Neural cell (in vitro differentiated cells): ENCODE measurements at regions not wholly inside any gene's neighbourhood (a gene's known extent, or its start where the extent isn't known, plus 50 kb on each side); places are given as distances from the start of the nearest gene placed in this dataset.
"Not testable (repeated sequence)": the region's sequence is repeated elsewhere in the genome, so short reads cannot be mapped to it uniquely, and the experiment has no call there.

Source experiments
- CTCF ChIP-seq: fragments of 450-650 bp; IDR thresholded peaks from 2 replicates; pipeline ENCODE4 v1.5.1; 2014; ENCODE audit warnings: antibody characterized with exemption, mild to moderate bottlenecking, moderate library complexity; ENCODE audit not compliant: poor library complexity, severe bottlenecking
- EP300 ChIP-seq: fragments of 450-650 bp; conservative IDR thresholded peaks from 2 replicates; pipeline ENCODE4 v1.6.1; 2014; ENCODE audit warnings: antibody characterized with exemption, mild to moderate bottlenecking, moderate library complexity; ENCODE audit not compliant: poor library complexity, severe bottlenecking
- EZH2 ChIP-seq: fragments of 200-600, 300-800 bp; shearing (Covaris generic), sonication (generic); IDR thresholded peaks from 2 replicates; pipeline ENCODE4 v1.6.1; 2014; ENCODE audit warnings: antibody characterized with exemption, low read length, borderline replicate concordance, mild to moderate bottlenecking; ENCODE audit not compliant: insufficient read depth, poor library complexity, severe bottlenecking
- MXI1 ChIP-seq: fragments of 450-650 bp; conservative IDR thresholded peaks from 2 replicates; pipeline ENCODE4 v1.6.1; 2014; ENCODE audit warnings: antibody characterized with exemption, mild to moderate bottlenecking; ENCODE audit not compliant: poor library complexity, severe bottlenecking
- POLR2AphosphoS5 ChIP-seq: IDR thresholded peaks from 2 replicates; pipeline ENCODE4 v1.6.1; 2012
- RAD21 ChIP-seq: fragments of 450-650 bp; conservative IDR thresholded peaks from 2 replicates; pipeline ENCODE4 v1.6.1; 2014; ENCODE audit warnings: antibody characterized with exemption, mild to moderate bottlenecking, moderate library complexity
- REST ChIP-seq: IDR thresholded peaks from 2 replicates; pipeline ENCODE4 v1.6.1; 2012; ENCODE audit warnings: borderline replicate concordance
- SMC3 ChIP-seq: fragments of 450-650 bp; conservative IDR thresholded peaks from 2 replicates; pipeline ENCODE4 v1.6.1; 2014; ENCODE audit warnings: antibody characterized with exemption, mild to moderate bottlenecking, moderate library complexity; ENCODE audit not compliant: poor library complexity
- TAF1 ChIP-seq: IDR thresholded peaks from 2 replicates; pipeline ENCODE4 v1.6.1; 2012; ENCODE audit warnings: low read depth

- TF ChIP-seq CTCF, EP300, EZH2, MXI1, POLR2AphosphoS5, REST, RAD21, SMC3, TAF1: not testable (repeated sequence)
Measured at GRCh38 chr15:98550363-98550762, 98.0 kb upstream of the IGF1R start.
